ENCODE measurements at regions not wholly inside any gene's neighbourhood (a gene's known extent, or its start where the extent isn't known, plus 50 kb on each side); places are given as distances from the start of the nearest gene placed in this dataset.

GRCh38 chr3:70426071-70426470, 113.6 kb upstream of the MDFIC2 start (continued):
- no peak for TF ChIP-seq ZNF280B (CRISPR knock-in tag; IDR thresholded peaks at IDR 0.05)
- TF ChIP-seq ZC3H11A (IDR thresholded peaks at IDR 0.05; ENCODE audit: low read depth, low read length) = no peak
- TF ChIP-seq, protein P1, sequence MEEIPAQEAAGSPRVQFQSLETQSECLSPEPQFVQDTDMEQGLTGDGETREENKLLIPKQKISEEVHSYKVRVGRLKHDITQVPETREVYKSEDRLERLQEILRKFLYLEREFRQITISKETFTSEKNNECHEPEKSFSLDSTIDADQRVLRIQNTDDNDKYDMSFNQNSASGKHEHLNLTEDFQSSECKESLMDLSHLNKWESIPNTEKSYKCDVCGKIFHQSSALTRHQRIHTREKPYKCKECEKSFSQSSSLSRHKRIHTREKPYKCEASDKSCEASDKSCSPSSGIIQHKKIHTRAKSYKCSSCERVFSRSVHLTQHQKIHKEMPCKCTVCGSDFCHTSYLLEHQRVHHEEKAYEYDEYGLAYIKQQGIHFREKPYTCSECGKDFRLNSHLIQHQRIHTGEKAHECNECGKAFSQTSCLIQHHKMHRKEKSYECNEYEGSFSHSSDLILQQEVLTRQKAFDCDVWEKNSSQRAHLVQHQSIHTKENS (CRISPR knock-in tag; IDR thresholded peaks at IDR 0.05) = no peak
- no peak for TF ChIP-seq NBN (IDR thresholded peaks at IDR 0.05; ENCODE audit: low read depth)

- Histone ChIP-seq H3K4me3 (no peak overlapping the region), H4K20me1 (replicated peaks; ENCODE audit: control insufficient read depth, insufficient read depth, low read length) (no peaks in the 10 kb centered on the region), H3K9me1 (ENCODE audit: control insufficient read depth, insufficient read depth, low read length) (no peaks in the 10 kb centered on the region), H3K4me1 (replicated peaks in 1 of 2; ENCODE audit: control insufficient read depth in 2 of 2, insufficient read depth in 2 of 2, low read length in 2 of 2) (no peaks in the 10 kb centered on the region), H3K27me3 (ENCODE audit: control insufficient read depth in 2 of 2, insufficient read depth in 2 of 2, low read length in 2 of 2) (no peaks in the 10 kb centered on the region), H3K9ac (ENCODE audit: insufficient read depth in 1 of 2, low read depth in 2 of 2, low read length in 2 of 2) (no peak overlapping the region), H2AFZ (ENCODE audit: low read depth, low read length) (no peak overlapping the region), H3K4me2 (ENCODE audit: insufficient read depth, low read length) (no peak overlapping the region), H3K9me3 (replicated peaks; ENCODE audit: control insufficient read depth, insufficient read depth, low read depth, low read length) (no peaks in the 10 kb centered on the region), H3K27ac (ENCODE audit: extremely low read depth, low read depth, low read length) (no peak overlapping the region), H3K79me2 (ENCODE audit: control insufficient read depth, insufficient read depth, low read length) (no peaks in the 10 kb centered on the region), H3K36me3 (ENCODE audit: control insufficient read depth, insufficient read depth, low read length) (no peaks in the 10 kb centered on the region)
- TF ChIP-seq EWSR1 (IDR thresholded peaks at IDR 0.05; ENCODE audit: borderline replicate concordance, low read depth, partially characterized antibody) = no peak
- ATAC-seq = no peak
- in situ Hi-C loops (cut with MboI) = no loop called here
- intact Hi-C loops (cut with micrococcal nuclease) = no loop called here
- CTCF ChIA-PET (ENCODE audit: low intra/inter-chr PET ratio) = no interaction called here
- FAIRE-seq = no peak
- 0% methylated on average over 4 of the region's 4 CpGs for WGBS (ENCODE audit: insufficient coverage, low coverage, missing lambda C conversion rate)
- BruUV-seq (replicated peaks) = no TSS peak
- peak in 1 of 4 experiments; percentile 4 for DNase-seq (ENCODE audit: extremely low read depth in 1 of 4, low spot score in 3 of 4)
- POLR2A ChIA-PET = no interaction called here
Measured at GRCh38 chr3:70421506-70421905, 109.1 kb upstream of the MDFIC2 start.
